SK-N-SH (cell line): ENCODE measurements at regions not wholly inside any gene's neighbourhood (a gene's known extent, or its start where the extent isn't known, plus 50 kb on each side); places are given as distances from the start of the nearest gene placed in this dataset.

Source experiments
- CTCF ChIA-PET: fragments of 300-600, 350-600 bp; formaldehyde crosslinking; extraction: SDS; loops from one replicate; lab custom pipeline; 2021; lab: Yijun Ruan, JAX
- POLR2A ChIA-PET: fragments of 350-600 bp; sonication (Branson Sonifier 250); formaldehyde crosslinking; extraction: SDS; loops from one replicate; lab custom pipeline; 2020; ENCODE audit warnings: antibody characterized with exemption, inconsistent platforms; lab: Yijun Ruan, JAX
- DNase-seq: peaks from one replicate; pipeline ENCODE4 v3.0.0; 2012
- H2AFZ ChIP-seq: fragments of 200-600 bp; sonication (generic); 2 replicates; pipeline ENCODE4 v1.8.1; 2016; ENCODE audit warnings: antibody characterized with exemption, mild to moderate bottlenecking, low read depth
- H3F3A ChIP-seq: fragments of 200-600 bp; sonication (generic); replicated peaks from 2 replicates; pipeline ENCODE3; 2016; ENCODE audit warnings: antibody characterized with exemption, mild to moderate bottlenecking; ENCODE audit not compliant: insufficient read depth
- H3K27ac ChIP-seq, 2 experiments: fragments of 200-500 bp in 1 of 2; fragments of 200-600 bp in 1 of 2; sonication (Bioruptor generic) in 1 of 2; sonication (generic), shearing (Covaris generic) in 1 of 2; 2 replicates each; pipeline versions ENCODE4 v1.5.1 to v1.6.1; 2014 to 2016; ENCODE audit warnings: low read depth in 2 of 2, inconsistent platforms in 1 of 2, low read length in 1 of 2, mild to moderate bottlenecking in 1 of 2, mixed read lengths in 1 of 2
- H3K27me3 ChIP-seq: fragments of 200-600 bp; sonication (generic), shearing (Covaris generic); 2 replicates; pipeline ENCODE4 v1.6.1; 2016; ENCODE audit warnings: mixed run types; ENCODE audit not compliant: insufficient read depth
- H3K36me3 ChIP-seq, 2 experiments: fragments of 200-500 bp in 1 of 2; fragments of 200-600 bp in 1 of 2; sonication (Bioruptor generic) in 1 of 2; sonication (generic) in 1 of 2; replicated peaks in 1 of 2; 2 replicates each; pipeline versions ENCODE3 to v1.5.1; 2014 to 2016; ENCODE audit warnings: low read length in 1 of 2, mild to moderate bottlenecking in 1 of 2; ENCODE audit not compliant: insufficient read depth in 2 of 2, control insufficient read depth in 1 of 2
- H3K4me1 ChIP-seq, 2 experiments: fragments of 200-500 bp in 1 of 2; fragments of 200-600 bp in 1 of 2; sonication (Bioruptor generic) in 1 of 2; sonication (generic), shearing (Covaris generic) in 1 of 2; 2 replicates each; pipeline versions ENCODE4 v1.5.1 to v1.6.1; 2014 to 2016; ENCODE audit warnings: low read depth in 1 of 2, low read length in 1 of 2, mixed run types in 1 of 2; ENCODE audit not compliant: insufficient read depth in 2 of 2, control insufficient read depth in 1 of 2
- H3K4me2 ChIP-seq: fragments of 200-600 bp; sonication (generic), shearing (Covaris generic); 2 replicates; pipeline ENCODE4 v1.6.1; 2017; ENCODE audit warnings: mixed run types
- H3K4me3 ChIP-seq, 2 experiments: fragments of 200-500 bp in 1 of 2; fragments of 200-600 bp in 1 of 2; sonication (Bioruptor generic) in 1 of 2; sonication (generic), shearing (Covaris generic) in 1 of 2; 2 replicates each; pipeline versions ENCODE4 v1.5.1 to v1.8.1; 2014 to 2016; ENCODE audit warnings: low read depth in 2 of 2, inconsistent platforms in 1 of 2, low read length in 1 of 2, mild to moderate bottlenecking in 1 of 2, mixed read lengths in 1 of 2, moderate library complexity in 1 of 2
- H3K79me2 ChIP-seq: fragments of 200-600 bp; sonication (generic); 2 replicates; pipeline ENCODE4 v1.8.1; 2017; ENCODE audit warnings: mild to moderate bottlenecking; ENCODE audit not compliant: insufficient read depth
- H3K9ac ChIP-seq: fragments of 200-600 bp; sonication (generic); 2 replicates; pipeline ENCODE4 v1.6.1; 2017; ENCODE audit warnings: mixed run types
- H3K9me2 ChIP-seq: fragments of 200-600 bp; sonication (generic); 2 replicates; pipeline ENCODE4 v1.6.1; 2017; ENCODE audit warnings: mixed run types
- H3K9me3 ChIP-seq: fragments of 200-600 bp; sonication (generic); 2 replicates; pipeline ENCODE4 v1.6.1; 2017; ENCODE audit warnings: mixed run types, mild to moderate bottlenecking, moderate library complexity
- H4K20me1 ChIP-seq: fragments of 200-600 bp; sonication (generic); 2 replicates; pipeline ENCODE4 v1.6.1; 2017; ENCODE audit warnings: mild to moderate bottlenecking, mixed run types; ENCODE audit not compliant: insufficient read depth
- CHD2 ChIP-seq: fragments of 150-350 bp; IDR thresholded peaks from 2 replicates; pipeline ENCODE4 v1.6.1; 2018; ENCODE audit warnings: low read length; ENCODE audit not compliant: partially characterized antibody
- ELF1 ChIP-seq: IDR thresholded peaks from 2 replicates; pipeline ENCODE4 v1.4.0; 2012
- EZH2phosphoT487 ChIP-seq: fragments of 200-600 bp; sonication (generic); IDR thresholded peaks from 2 replicates; pipeline ENCODE4 v1.6.1; 2017; ENCODE audit warnings: low read depth, mixed run types, mild to moderate bottlenecking, antibody characterized with exemption, moderate library complexity, borderline replicate concordance
- FOSL2 ChIP-seq: IDR thresholded peaks from 2 replicates; pipeline ENCODE4 v1.4.0; 2012; ENCODE audit warnings: low read depth, mild to moderate bottlenecking, moderate library complexity, borderline replicate concordance
- FOXJ3 ChIP-seq: sonication (generic); formaldehyde crosslinking; IDR thresholded peaks from 2 replicates; pipeline ENCODE4 v1.5.1; 2020; ENCODE audit warnings: mild to moderate bottlenecking, missing genetic modification reagents
- GABPA ChIP-seq: IDR thresholded peaks from 2 replicates; pipeline ENCODE4 v1.4.0; 2012; ENCODE audit warnings: low read depth, mild to moderate bottlenecking
- JUND ChIP-seq: IDR thresholded peaks from 2 replicates; pipeline ENCODE4 v1.4.0; 2012
- MXI1 ChIP-seq: IDR thresholded peaks from 2 replicates; pipeline ENCODE4 v1.6.1; 2012; ENCODE audit warnings: mild to moderate bottlenecking, low read depth, low read length, improper control_type of control experiment
- NRF1 ChIP-seq: IDR thresholded peaks from 2 replicates; pipeline ENCODE4 v1.6.1; 2012; ENCODE audit warnings: low read depth, mild to moderate bottlenecking, low read length
- POLR2AphosphoS5 ChIP-seq: IDR thresholded peaks from 2 replicates; pipeline ENCODE4 v1.6.1; 2012; ENCODE audit warnings: low read depth, low read length
- RAD21 ChIP-seq: IDR thresholded peaks from 2 replicates; pipeline ENCODE4 v1.6.1; 2012; ENCODE audit warnings: mild to moderate bottlenecking, low read length
- RCOR1 ChIP-seq: fragments of 150-350 bp; IDR thresholded peaks from 2 replicates; pipeline ENCODE4 v1.6.1; 2017; ENCODE audit warnings: antibody characterized with exemption, low read length
- RFX5 ChIP-seq: IDR thresholded peaks from 2 replicates; pipeline ENCODE4 v1.6.1; 2012; ENCODE audit warnings: mild to moderate bottlenecking, improper control_type of control experiment, low read length
- RXRA ChIP-seq: IDR thresholded peaks from 2 replicates; pipeline ENCODE4 v1.4.0; 2012; ENCODE audit warnings: low read depth, mild to moderate bottlenecking, borderline replicate concordance
- TAF1 ChIP-seq: IDR thresholded peaks from 2 replicates; pipeline ENCODE4 v1.6.1; 2012; ENCODE audit warnings: low read depth, mild to moderate bottlenecking, low read length, moderate library complexity, borderline replicate concordance
- YY1 ChIP-seq: IDR thresholded peaks from 2 replicates; pipeline ENCODE4 v1.4.0; 2012; ENCODE audit warnings: low read depth, mild to moderate bottlenecking
- WGBS: methylation state at CpG from one replicate; pipeline ENCODE4 v1.1.6; 2017; ENCODE audit warnings: low lambda C conversion rate; 5-methylcytosine and 5-hydroxymethylcytosine counted together
- TF ChIP-seq, protein P1 (sequence below): IDR thresholded peaks from 2 replicates; pipeline ENCODE4 v1.4.0; 2012; ENCODE audit warnings: low read depth, borderline replicate concordance
- TF ChIP-seq, protein P2 (sequence below): IDR thresholded peaks from 2 replicates; pipeline ENCODE4 v1.6.1; 2012; ENCODE audit warnings: mild to moderate bottlenecking, low read depth, low read length, moderate library complexity
- TF ChIP-seq, protein P3 (sequence below): IDR thresholded peaks from 2 replicates; pipeline ENCODE4; 2012
- TF ChIP-seq, protein P4 (sequence below): fragments of 150-350 bp; IDR thresholded peaks from 2 replicates; pipeline ENCODE4 v1.6.1; 2016; ENCODE audit warnings: mild to moderate bottlenecking, low read depth, low read length

DNA sequence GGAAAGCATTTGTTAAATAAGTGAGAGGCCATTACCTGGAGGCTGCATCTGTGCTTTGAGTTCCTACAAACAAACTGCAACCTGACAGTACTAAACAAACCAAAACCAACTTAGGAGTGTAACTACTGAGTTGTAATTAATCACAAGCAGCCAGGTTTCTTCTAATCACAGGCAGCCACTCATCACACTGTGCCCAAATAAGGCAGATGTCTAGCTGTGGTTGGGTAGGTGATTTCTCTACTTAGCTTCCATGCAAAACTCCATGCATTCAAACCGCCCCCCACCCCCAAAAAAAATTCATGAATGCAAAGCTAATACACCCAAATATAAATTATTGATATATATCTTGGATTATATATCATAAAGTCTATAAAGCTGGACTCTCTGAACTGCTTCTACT, 461.1 kb downstream of the ARL4A start:
- no peaks in the 10 kb centered on the region for H3K27me3 ChIP-seq
- ChIA-PET POLR2A (no interaction called here), CTCF (no interaction called here)
- no peak overlapping the region for H2AFZ ChIP-seq
- no peaks in the 10 kb centered on the region for H3K4me1 ChIP-seq
- no peaks in the 10 kb centered on the region for H4K20me1 ChIP-seq
- no peak overlapping the region for H3K4me2 ChIP-seq
- H3F3A ChIP-seq: no peaks in the 10 kb centered on the region
- no peaks in the 10 kb centered on the region for H3K36me3 ChIP-seq
- H3K9ac ChIP-seq: no peak overlapping the region
- no peaks in the 10 kb centered on the region for H3K9me3 ChIP-seq
- no peak overlapping the region for H3K27ac ChIP-seq
- no peak for DNase-seq
- TF ChIP-seq TAF1 (no peak), MXI1 (no peak), RAD21 (no peak), JUND (no peak), CHD2 (no peak), FOSL2 (no peak), RXRA (no peak), POLR2AphosphoS5 (no peak), GABPA (no peak), YY1 (no peak), EZH2phosphoT487 (no peak), RCOR1 (no peak), NRF1 (no peak), FOXJ3 (CRISPR knock-in tag) (no peak), ELF1 (no peak), RFX5 (no peak)
- TF ChIP-seq, protein P1, sequence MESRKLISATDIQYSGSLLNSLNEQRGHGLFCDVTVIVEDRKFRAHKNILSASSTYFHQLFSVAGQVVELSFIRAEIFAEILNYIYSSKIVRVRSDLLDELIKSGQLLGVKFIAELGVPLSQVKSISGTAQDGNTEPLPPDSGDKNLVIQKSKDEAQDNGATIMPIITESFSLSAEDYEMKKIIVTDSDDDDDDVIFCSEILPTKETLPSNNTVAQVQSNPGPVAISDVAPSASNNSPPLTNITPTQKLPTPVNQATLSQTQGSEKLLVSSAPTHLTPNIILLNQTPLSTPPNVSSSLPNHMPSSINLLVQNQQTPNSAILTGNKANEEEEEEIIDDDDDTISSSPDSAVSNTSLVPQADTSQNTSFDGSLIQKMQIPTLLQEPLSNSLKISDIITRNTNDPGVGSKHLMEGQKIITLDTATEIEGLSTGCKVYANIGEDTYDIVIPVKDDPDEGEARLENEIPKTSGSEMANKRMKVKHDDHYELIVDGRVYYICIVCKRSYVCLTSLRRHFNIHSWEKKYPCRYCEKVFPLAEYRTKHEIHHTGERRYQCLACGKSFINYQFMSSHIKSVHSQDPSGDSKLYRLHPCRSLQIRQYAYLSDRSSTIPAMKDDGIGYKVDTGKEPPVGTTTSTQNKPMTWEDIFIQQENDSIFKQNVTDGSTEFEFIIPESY: no peak
- TF ChIP-seq, protein P2, sequence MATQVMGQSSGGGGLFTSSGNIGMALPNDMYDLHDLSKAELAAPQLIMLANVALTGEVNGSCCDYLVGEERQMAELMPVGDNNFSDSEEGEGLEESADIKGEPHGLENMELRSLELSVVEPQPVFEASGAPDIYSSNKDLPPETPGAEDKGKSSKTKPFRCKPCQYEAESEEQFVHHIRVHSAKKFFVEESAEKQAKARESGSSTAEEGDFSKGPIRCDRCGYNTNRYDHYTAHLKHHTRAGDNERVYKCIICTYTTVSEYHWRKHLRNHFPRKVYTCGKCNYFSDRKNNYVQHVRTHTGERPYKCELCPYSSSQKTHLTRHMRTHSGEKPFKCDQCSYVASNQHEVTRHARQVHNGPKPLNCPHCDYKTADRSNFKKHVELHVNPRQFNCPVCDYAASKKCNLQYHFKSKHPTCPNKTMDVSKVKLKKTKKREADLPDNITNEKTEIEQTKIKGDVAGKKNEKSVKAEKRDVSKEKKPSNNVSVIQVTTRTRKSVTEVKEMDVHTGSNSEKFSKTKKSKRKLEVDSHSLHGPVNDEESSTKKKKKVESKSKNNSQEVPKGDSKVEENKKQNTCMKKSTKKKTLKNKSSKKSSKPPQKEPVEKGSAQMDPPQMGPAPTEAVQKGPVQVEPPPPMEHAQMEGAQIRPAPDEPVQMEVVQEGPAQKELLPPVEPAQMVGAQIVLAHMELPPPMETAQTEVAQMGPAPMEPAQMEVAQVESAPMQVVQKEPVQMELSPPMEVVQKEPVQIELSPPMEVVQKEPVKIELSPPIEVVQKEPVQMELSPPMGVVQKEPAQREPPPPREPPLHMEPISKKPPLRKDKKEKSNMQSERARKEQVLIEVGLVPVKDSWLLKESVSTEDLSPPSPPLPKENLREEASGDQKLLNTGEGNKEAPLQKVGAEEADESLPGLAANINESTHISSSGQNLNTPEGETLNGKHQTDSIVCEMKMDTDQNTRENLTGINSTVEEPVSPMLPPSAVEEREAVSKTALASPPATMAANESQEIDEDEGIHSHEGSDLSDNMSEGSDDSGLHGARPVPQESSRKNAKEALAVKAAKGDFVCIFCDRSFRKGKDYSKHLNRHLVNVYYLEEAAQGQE: no peak
- TF ChIP-seq, protein P3, sequence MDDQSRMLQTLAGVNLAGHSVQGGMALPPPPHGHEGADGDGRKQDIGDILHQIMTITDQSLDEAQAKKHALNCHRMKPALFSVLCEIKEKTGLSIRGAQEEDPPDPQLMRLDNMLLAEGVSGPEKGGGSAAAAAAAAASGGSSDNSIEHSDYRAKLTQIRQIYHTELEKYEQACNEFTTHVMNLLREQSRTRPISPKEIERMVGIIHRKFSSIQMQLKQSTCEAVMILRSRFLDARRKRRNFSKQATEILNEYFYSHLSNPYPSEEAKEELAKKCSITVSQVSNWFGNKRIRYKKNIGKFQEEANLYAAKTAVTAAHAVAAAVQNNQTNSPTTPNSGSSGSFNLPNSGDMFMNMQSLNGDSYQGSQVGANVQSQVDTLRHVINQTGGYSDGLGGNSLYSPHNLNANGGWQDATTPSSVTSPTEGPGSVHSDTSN: no peak
- TF ChIP-seq, protein P4, sequence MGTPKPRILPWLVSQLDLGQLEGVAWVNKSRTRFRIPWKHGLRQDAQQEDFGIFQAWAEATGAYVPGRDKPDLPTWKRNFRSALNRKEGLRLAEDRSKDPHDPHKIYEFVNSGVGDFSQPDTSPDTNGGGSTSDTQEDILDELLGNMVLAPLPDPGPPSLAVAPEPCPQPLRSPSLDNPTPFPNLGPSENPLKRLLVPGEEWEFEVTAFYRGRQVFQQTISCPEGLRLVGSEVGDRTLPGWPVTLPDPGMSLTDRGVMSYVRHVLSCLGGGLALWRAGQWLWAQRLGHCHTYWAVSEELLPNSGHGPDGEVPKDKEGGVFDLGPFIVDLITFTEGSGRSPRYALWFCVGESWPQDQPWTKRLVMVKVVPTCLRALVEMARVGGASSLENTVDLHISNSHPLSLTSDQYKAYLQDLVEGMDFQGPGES: no peak
- no peaks in the 10 kb centered on the region for H3K9me2 ChIP-seq
- no peaks in the 10 kb centered on the region for H3K79me2 ChIP-seq
- 0% methylated on average over 1 of the region's 1 CpG for WGBS
- no peak overlapping the region for H3K4me3 ChIP-seq
